MM.1S (cell line): ENCODE measurements at regions not wholly inside any gene's neighbourhood (a gene's known extent, or its start where the extent isn't known, plus 50 kb on each side); places are given as distances from the start of the nearest gene placed in this dataset.

Experiments
- EZH2 ChIP-seq: fragments of 300-600 bp; sonication (generic); optimal IDR thresholded peaks from 2 replicates; pipeline ENCODE3; 2017; ENCODE audit warnings: low read depth, mild to moderate bottlenecking, antibody characterized with exemption, low read length, mixed read lengths
- EZH2phosphoT487 ChIP-seq: fragments of 300-600 bp; sonication (generic); IDR thresholded peaks from 2 replicates; pipeline ENCODE4 v1.6.1; 2018; ENCODE audit warnings: antibody characterized with exemption, low read length
- TF ChIP-seq, protein P1 (sequence below): fragments of 300-600 bp; sonication (generic); IDR thresholded peaks from 2 replicates; pipeline ENCODE4 v1.5.1; 2016; ENCODE audit warnings: antibody characterized with exemption, low read length, mixed read lengths

GRCh38 chr12:86799616-86800015, 543.4 kb upstream of the MGAT4C start:
- TF ChIP-seq, protein P1, sequence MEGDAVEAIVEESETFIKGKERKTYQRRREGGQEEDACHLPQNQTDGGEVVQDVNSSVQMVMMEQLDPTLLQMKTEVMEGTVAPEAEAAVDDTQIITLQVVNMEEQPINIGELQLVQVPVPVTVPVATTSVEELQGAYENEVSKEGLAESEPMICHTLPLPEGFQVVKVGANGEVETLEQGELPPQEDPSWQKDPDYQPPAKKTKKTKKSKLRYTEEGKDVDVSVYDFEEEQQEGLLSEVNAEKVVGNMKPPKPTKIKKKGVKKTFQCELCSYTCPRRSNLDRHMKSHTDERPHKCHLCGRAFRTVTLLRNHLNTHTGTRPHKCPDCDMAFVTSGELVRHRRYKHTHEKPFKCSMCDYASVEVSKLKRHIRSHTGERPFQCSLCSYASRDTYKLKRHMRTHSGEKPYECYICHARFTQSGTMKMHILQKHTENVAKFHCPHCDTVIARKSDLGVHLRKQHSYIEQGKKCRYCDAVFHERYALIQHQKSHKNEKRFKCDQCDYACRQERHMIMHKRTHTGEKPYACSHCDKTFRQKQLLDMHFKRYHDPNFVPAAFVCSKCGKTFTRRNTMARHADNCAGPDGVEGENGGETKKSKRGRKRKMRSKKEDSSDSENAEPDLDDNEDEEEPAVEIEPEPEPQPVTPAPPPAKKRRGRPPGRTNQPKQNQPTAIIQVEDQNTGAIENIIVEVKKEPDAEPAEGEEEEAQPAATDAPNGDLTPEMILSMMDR, result no peak
- TF ChIP-seq EZH2, result no peak
- no peak for TF ChIP-seq EZH2phosphoT487
